HCT116 (cell line): ENCODE measurements at regions not wholly inside any gene's neighbourhood (a gene's known extent, or its start where the extent isn't known, plus 50 kb on each side); places are given as distances from the start of the nearest gene placed in this dataset.

Experiments used
- ATAC-seq: fragments of 200-7000 bp; cut with Tn5 transposase; 2 replicates; pipeline ENCODE4 v1.9.1; 2020; ENCODE audit warnings: mild to moderate bottlenecking, moderate library complexity
- BruUV-seq: library from RNA; stranded (reverse); fragments of 400-500 nt; replicated peaks from 2 replicates; lab custom pipeline; 2021; lab: Mats Ljungman, UMichigan
- CTCF ChIA-PET: fragments of 300-600 bp; sonication (Branson Sonifier 250); formaldehyde crosslinking; loops from one replicate; lab custom pipeline; 2021; ENCODE audit warnings: antibody characterized with exemption; lab: Charles Lee
- POLR2A ChIA-PET: fragments of 300-600, 350-600 bp; sonication (Branson Sonifier 250); formaldehyde crosslinking; loops from one replicate; lab custom pipeline; 2021; ENCODE audit warnings: antibody characterized with exemption; lab: Charles Lee
- RAD21 ChIA-PET, 2 experiments: fragments of 300-600 bp; sonication (Branson Sonifier 250); formaldehyde crosslinking; loops; one replicate each; lab custom pipeline; 2023; ENCODE audit warnings: low total read pairs in 2 of 2; ENCODE audit not compliant: uncharacterized antibody in 2 of 2, unreplicated experiment in 2 of 2, low non-redundant PET in 1 of 2; lab: Charles Lee
- DNase-seq: peaks from one replicate; pipeline ENCODE4 v3.0.0-alpha.2; 2010; ENCODE audit warnings: low read depth, low spot score
- H2AFZ ChIP-seq: fragments of 200-600 bp; shearing (Covaris generic), sonication (generic); 2 replicates; pipeline ENCODE4 v1.6.1; 2017; ENCODE audit warnings: low read depth, mixed run types, mixed read lengths, antibody characterized with exemption, low read length; ENCODE audit not compliant: poor library complexity, severe bottlenecking
- H3K27ac ChIP-seq: 2 replicates; pipeline ENCODE4 v1.5.1; 2012; ENCODE audit warnings: low read depth, low read length
- H3K27me3 ChIP-seq: fragments of 200-600 bp; sonication (generic); 2 replicates; pipeline ENCODE4 v1.6.1; 2016; ENCODE audit warnings: mixed run types, low read length, mixed read lengths; ENCODE audit not compliant: insufficient read depth
- H3K36me3 ChIP-seq, 2 experiments: fragments of 200-500 bp in 1 of 2; fragments of 200-600 bp in 1 of 2; sonication (Bioruptor generic) in 1 of 2; sonication (generic) in 1 of 2; 2 replicates each; pipeline versions ENCODE4 v1.5.1 to v1.6.1; 2014 to 2016; ENCODE audit warnings: low read length in 2 of 2, inconsistent platforms in 1 of 2, mixed read lengths in 1 of 2, mixed run types in 1 of 2; ENCODE audit not compliant: insufficient read depth in 2 of 2, control insufficient read depth in 1 of 2
- H3K4me1 ChIP-seq, 2 experiments: fragments of 200-600 bp in 1 of 2; sonication (generic) in 1 of 2; 2 replicates each; pipeline versions ENCODE4 v1.5.1 to v1.6.1; 2012 to 2017; ENCODE audit warnings: low read length in 2 of 2, inconsistent platforms in 1 of 2, mild to moderate bottlenecking in 1 of 2, mixed read lengths in 1 of 2, mixed run types in 1 of 2, moderate library complexity in 1 of 2; ENCODE audit not compliant: insufficient read depth in 2 of 2, control insufficient read depth in 1 of 2
- H3K4me2 ChIP-seq: fragments of 200-600 bp; sonication (generic); 2 replicates; pipeline ENCODE4 v1.6.1; 2017; ENCODE audit warnings: mixed run types, low read length, mixed read lengths
- H3K4me3 ChIP-seq, 2 experiments: fragments of 200-600 bp in 1 of 2; sonication (generic) in 1 of 2; replicated peaks in 1 of 2; 2 replicates each; pipeline ENCODE4 v1.5.1; 2011 to 2016; ENCODE audit warnings: low read length in 2 of 2, control low read depth in 1 of 2, low read depth in 1 of 2, mild to moderate bottlenecking in 1 of 2, mixed read lengths in 1 of 2, mixed run types in 1 of 2
- H3K79me2 ChIP-seq: fragments of 200-600 bp; sonication (generic); 2 replicates; pipeline ENCODE4 v1.6.1; 2017; ENCODE audit warnings: mild to moderate bottlenecking, mixed run types, low read length, moderate library complexity, mixed read lengths; ENCODE audit not compliant: insufficient read depth
- H3K9ac ChIP-seq: fragments of 200-600 bp; sonication (generic); 2 replicates; pipeline ENCODE4 v1.6.1; 2016; ENCODE audit warnings: low read length, mixed read lengths
- H3K9me2 ChIP-seq: fragments of 200-600 bp; sonication (generic), shearing (Covaris generic); 2 replicates; pipeline ENCODE4 v1.6.1; 2017; ENCODE audit warnings: mixed run types, mild to moderate bottlenecking, moderate library complexity; ENCODE audit not compliant: insufficient read depth
- H3K9me3 ChIP-seq, 2 experiments: fragments of 200-500 bp in 1 of 2; fragments of 200-600 bp in 1 of 2; sonication (Bioruptor generic) in 1 of 2; sonication (generic) in 1 of 2; 2 replicates each; pipeline ENCODE4 v1.6.1; 2014 to 2017; ENCODE audit warnings: low read length in 2 of 2, mixed read lengths in 2 of 2, inconsistent platforms in 1 of 2, low read depth in 1 of 2, mild to moderate bottlenecking in 1 of 2, mixed run types in 1 of 2, moderate library complexity in 1 of 2; ENCODE audit not compliant: control insufficient read depth in 1 of 2, insufficient read depth in 1 of 2
- H4K20me1 ChIP-seq: fragments of 200-600 bp; sonication (generic), shearing (Covaris generic); 2 replicates; pipeline ENCODE4 v1.6.1; 2017; ENCODE audit warnings: mixed run types, mild to moderate bottlenecking, moderate library complexity; ENCODE audit not compliant: insufficient read depth
- ATF3 ChIP-seq: IDR thresholded peaks from 2 replicates; pipeline ENCODE4 v1.6.1; 2012
- CBX3 ChIP-seq: IDR thresholded peaks from 2 replicates; pipeline ENCODE4 v1.6.1; 2012; ENCODE audit warnings: low read depth
- CEBPB ChIP-seq: IDR thresholded peaks from 2 replicates; pipeline ENCODE4 v1.6.1; 2012; ENCODE audit warnings: low read depth
- EGR1 ChIP-seq: IDR thresholded peaks from 2 replicates; pipeline ENCODE4 v1.6.1; 2012; ENCODE audit warnings: low read depth
- JUND ChIP-seq: IDR thresholded peaks from 2 replicates; pipeline ENCODE4 v1.6.1; 2012
- POLR2AphosphoS5 ChIP-seq: IDR thresholded peaks from 2 replicates; pipeline ENCODE4 v1.6.1; 2011; ENCODE audit warnings: mild to moderate bottlenecking, low read depth, low read length, moderate library complexity
- RAD21 ChIP-seq: IDR thresholded peaks from 2 replicates; pipeline ENCODE4 v1.6.1; 2012; ENCODE audit warnings: low read depth, mild to moderate bottlenecking
- SIN3A ChIP-seq: IDR thresholded peaks from 2 replicates; pipeline ENCODE4 v1.6.1; 2012; ENCODE audit warnings: low read depth
- ZBTB33 ChIP-seq: IDR thresholded peaks from 2 replicates; pipeline ENCODE4 v1.6.1; 2011; ENCODE audit warnings: mild to moderate bottlenecking, low read length, moderate library complexity; ENCODE audit not compliant: insufficient replicate concordance; ENCODE audit errors: extremely low read depth
- intact Hi-C: fragments of 100-400 bp; cut with micrococcal nuclease; formaldehyde crosslinking; loops from 2 replicates; pipeline ENCODE4 v1.10.0; 2022
- TF ChIP-seq, protein P1 (sequence below): IDR thresholded peaks from 2 replicates; pipeline ENCODE4 v1.6.1; 2012

DNA sequence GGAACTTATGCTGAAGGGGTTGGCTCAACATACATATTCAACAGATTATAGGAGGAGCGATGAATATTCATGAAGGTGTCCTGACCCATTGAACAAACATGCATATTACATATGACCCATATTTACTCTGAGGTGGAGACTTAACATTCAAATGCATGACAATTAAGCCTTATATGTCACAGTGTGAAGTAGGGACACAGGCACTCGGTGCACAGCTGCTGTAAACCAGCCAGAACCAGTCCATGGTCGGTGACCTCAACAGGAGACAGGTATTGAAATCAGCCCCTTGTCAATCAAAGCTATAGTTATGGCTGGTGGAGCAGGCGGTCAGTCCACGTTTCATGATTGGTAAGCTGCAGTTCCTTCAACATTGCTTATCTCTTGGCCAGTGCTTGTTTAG lies 347.3 kb downstream of the THBS2 start:
- DNase-seq, result no peak
- Histone ChIP-seq H3K9me3 (no peaks in the 10 kb centered on the region), H3K27ac (no peak overlapping the region), H4K20me1 (no peaks in the 10 kb centered on the region), H3K4me2 (no peak overlapping the region), H3K9me2 (no peaks in the 10 kb centered on the region), H3K4me3 (no peak overlapping the region), H3K27me3 (no peaks in the 10 kb centered on the region), H3K9ac (no peak overlapping the region), H3K36me3 (no peaks in the 10 kb centered on the region), H3K79me2 (no peaks in the 10 kb centered on the region), H3K4me1 (no peaks in the 10 kb centered on the region), H2AFZ (no peak overlapping the region)
- ChIA-PET CTCF (no interaction called here), POLR2A (no interaction called here), RAD21 (no interaction called here)
- no peak for ATAC-seq
- BruUV-seq, result no TSS peak
- intact Hi-C loops, result no loop called here
- TF ChIP-seq CBX3, result no peak
- TF ChIP-seq ZBTB33, result no peak
- TF ChIP-seq SIN3A, result no peak
- TF ChIP-seq, protein P1, sequence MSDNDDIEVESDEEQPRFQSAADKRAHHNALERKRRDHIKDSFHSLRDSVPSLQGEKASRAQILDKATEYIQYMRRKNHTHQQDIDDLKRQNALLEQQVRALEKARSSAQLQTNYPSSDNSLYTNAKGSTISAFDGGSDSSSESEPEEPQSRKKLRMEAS, result no peak
- TF ChIP-seq JUND, result no peak
- no peak for TF ChIP-seq EGR1

- RAD21 ChIA-PET, result no interaction called here
- no peaks in the 10 kb centered on the region for H3K4me1 ChIP-seq
- no peaks in the 10 kb centered on the region for H3K79me2 ChIP-seq
- no peak overlapping the region for H2AFZ ChIP-seq
- H3K27ac ChIP-seq, result no peak overlapping the region
- H3K27me3 ChIP-seq, result no peaks in the 10 kb centered on the region
- H3K9me3 ChIP-seq, result no peaks in the 10 kb centered on the region
- ATAC-seq (no peak), DNase-seq (no peak)
- H4K20me1 ChIP-seq, result no peaks in the 10 kb centered on the region
- no peak overlapping the region for H3K4me2 ChIP-seq
- intact Hi-C loops, result no loop called here
- no peak overlapping the region for H3K9ac ChIP-seq
- POLR2A ChIA-PET, result no interaction called here
- no peak for TF ChIP-seq RAD21
- TF ChIP-seq CEBPB, result no peak
- no peak for TF ChIP-seq JUND
- no peak for TF ChIP-seq ATF3
- no peak for TF ChIP-seq SIN3A
- TF ChIP-seq POLR2AphosphoS5, result no peak
- TF ChIP-seq, all 23 proteins: peak for 0
- CTCF ChIA-PET, result no interaction called here
- Histone ChIP-seq H3K9me2 (no peaks in the 10 kb centered on the region), H3K36me3 (no peaks in the 10 kb centered on the region), H3K4me3 (no peak overlapping the region)
- no TSS peak for BruUV-seq
These were observed 348.1 kb downstream of the THBS2 start for GRCh38 chr6:168905451-168906090.
